ENCODE measurements at regions not wholly inside any gene's neighbourhood (a gene's known extent, or its start where the extent isn't known, plus 50 kb on each side); places are given as distances from the start of the nearest gene placed in this dataset.
A peak's percentile ranks its signal among the peaks of the same experiment; 100 is the strongest.

DNA sequence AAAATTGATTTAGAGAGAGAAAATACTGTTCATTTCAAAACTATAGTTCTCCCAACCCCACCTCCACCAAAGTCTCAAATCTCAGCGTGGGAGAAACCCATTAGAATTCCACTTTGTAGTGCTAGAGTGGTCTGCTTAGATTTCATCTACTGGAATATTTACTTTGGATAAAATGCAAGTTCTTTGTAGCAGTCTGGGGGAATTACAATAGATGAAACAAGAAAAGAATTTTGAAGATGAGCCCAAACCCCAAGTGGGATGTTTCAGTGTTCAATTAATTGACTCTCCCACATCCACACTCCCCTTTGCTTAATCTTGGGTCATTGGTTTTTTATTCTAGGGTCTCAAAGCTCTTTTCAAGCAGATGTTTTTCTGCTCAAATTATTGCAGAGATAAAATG is 97.8 kb downstream of the RPL22L1 start:
- H3K36me3 ChIP-seq (ENCODE audit: insufficient read depth, low read length), result no peaks in the 10 kb centered on the region
- H3K4me1 ChIP-seq (ENCODE audit: insufficient read depth, low read length), result peaks cover 10% of the 10 kb centered on the region
- no peaks in the 10 kb centered on the region for H3K27me3 ChIP-seq (ENCODE audit: insufficient read depth, low read length)
- TF ChIP-seq, protein P1, sequence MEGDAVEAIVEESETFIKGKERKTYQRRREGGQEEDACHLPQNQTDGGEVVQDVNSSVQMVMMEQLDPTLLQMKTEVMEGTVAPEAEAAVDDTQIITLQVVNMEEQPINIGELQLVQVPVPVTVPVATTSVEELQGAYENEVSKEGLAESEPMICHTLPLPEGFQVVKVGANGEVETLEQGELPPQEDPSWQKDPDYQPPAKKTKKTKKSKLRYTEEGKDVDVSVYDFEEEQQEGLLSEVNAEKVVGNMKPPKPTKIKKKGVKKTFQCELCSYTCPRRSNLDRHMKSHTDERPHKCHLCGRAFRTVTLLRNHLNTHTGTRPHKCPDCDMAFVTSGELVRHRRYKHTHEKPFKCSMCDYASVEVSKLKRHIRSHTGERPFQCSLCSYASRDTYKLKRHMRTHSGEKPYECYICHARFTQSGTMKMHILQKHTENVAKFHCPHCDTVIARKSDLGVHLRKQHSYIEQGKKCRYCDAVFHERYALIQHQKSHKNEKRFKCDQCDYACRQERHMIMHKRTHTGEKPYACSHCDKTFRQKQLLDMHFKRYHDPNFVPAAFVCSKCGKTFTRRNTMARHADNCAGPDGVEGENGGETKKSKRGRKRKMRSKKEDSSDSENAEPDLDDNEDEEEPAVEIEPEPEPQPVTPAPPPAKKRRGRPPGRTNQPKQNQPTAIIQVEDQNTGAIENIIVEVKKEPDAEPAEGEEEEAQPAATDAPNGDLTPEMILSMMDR (IDR thresholded peaks at IDR 0.05; ENCODE audit: insufficient read depth, low read depth, low read length), result no peak
- TF ChIP-seq EZH2 (IDR thresholded peaks at IDR 0.05; ENCODE audit: insufficient read depth, low read length), result no peak
- FAIRE-seq, result no peak
- H4K20me1 ChIP-seq (ENCODE audit: insufficient read depth, low read length), result no peaks in the 10 kb centered on the region
- H3K27ac ChIP-seq (ENCODE audit: low read depth, low read length), result no peak overlapping the region
- H3K36me3 Mint-ChIP-seq (ENCODE audit: low read depth, unreplicated experiment), result no peaks in the 10 kb centered on the region
- H3K79me2 ChIP-seq (ENCODE audit: insufficient read depth, low read length), result no peaks in the 10 kb centered on the region
- no peak overlapping the region for H3K4me3 ChIP-seq (ENCODE audit: insufficient read depth, low read depth, low read length)
- DNase-seq (ENCODE audit: low read depth), result peak; percentile 39
- no peaks in the 10 kb centered on the region for H3K9me3 Mint-ChIP-seq (ENCODE audit: unreplicated experiment)
- no peak overlapping the region for H3K9ac ChIP-seq (ENCODE audit: low read length)
- no peak overlapping the region for H3K4me2 ChIP-seq (ENCODE audit: low read length)
- H3K9me3 ChIP-seq (ENCODE audit: insufficient read depth, low read depth, low read length), result no peaks in the 10 kb centered on the region
- peaks cover 25% of the 10 kb centered on the region for H3K4me1 Mint-ChIP-seq (ENCODE audit: low read depth, unreplicated experiment)
- peaks cover 7% of the 10 kb centered on the region for H3K27me3 Mint-ChIP-seq (ENCODE audit: low read depth, unreplicated experiment)
- no peak overlapping the region for H2AFZ ChIP-seq (ENCODE audit: low read depth, low read length)
- no peak overlapping the region for H3K4me3 Mint-ChIP-seq (ENCODE audit: unreplicated experiment)
- H3K27ac Mint-ChIP-seq (ENCODE audit: unreplicated experiment), result no peak overlapping the region

DNA sequence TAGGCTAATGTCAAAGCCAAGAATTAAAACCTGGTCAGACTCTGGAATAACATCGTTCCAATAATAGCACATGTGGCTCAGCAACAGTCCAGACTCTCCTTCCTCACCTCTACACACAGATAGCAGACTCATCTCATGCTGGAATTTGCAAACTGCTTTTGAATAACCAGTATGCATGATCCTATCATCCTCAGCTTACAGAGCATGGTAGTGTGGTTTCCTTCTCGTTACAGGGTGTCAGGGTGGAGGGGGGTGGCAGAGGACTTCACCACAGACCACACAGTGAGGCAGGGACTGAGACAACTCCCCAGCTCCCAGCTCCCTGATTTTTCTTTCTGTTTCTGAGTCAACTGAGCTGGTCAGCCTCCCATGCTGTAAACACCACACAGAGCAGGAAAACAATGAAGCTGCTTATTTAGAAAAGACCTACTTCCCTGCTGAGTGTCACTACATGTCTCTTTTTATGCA is 101.6 kb downstream of the RPL22L1 start:
- Histone ChIP-seq H4K20me1 (ENCODE audit: insufficient read depth, low read length) (no peaks in the 10 kb centered on the region), H3K36me3 (ENCODE audit: insufficient read depth, low read length) (no peaks in the 10 kb centered on the region), H3K27ac (ENCODE audit: low read depth, low read length) (no peak overlapping the region), H3K79me2 (ENCODE audit: insufficient read depth, low read length) (no peaks in the 10 kb centered on the region), H3K4me1 (ENCODE audit: insufficient read depth, low read length) (peaks cover 10% of the 10 kb centered on the region), H3K4me2 (ENCODE audit: low read length) (peak overlapping the region; percentile 34), H3K4me3 (ENCODE audit: insufficient read depth, low read depth, low read length) (no peak overlapping the region), H2AFZ (ENCODE audit: low read depth, low read length) (no peak overlapping the region), H3K9ac (ENCODE audit: low read length) (no peak overlapping the region), H3K9me3 (ENCODE audit: insufficient read depth, low read depth, low read length) (no peaks in the 10 kb centered on the region), H3K27me3 (ENCODE audit: insufficient read depth, low read length) (no peaks in the 10 kb centered on the region)
- peaks cover 38% of the 10 kb centered on the region for H3K4me1 Mint-ChIP-seq (ENCODE audit: low read depth, unreplicated experiment)
- FAIRE-seq (no peak), DNase-seq (ENCODE audit: low read depth) (peak; percentile 62)
- H3K27ac Mint-ChIP-seq (ENCODE audit: unreplicated experiment), result peak overlapping the region; percentile 4
- no peak overlapping the region for H3K4me3 Mint-ChIP-seq (ENCODE audit: unreplicated experiment)
- no peaks in the 10 kb centered on the region for H3K9me3 Mint-ChIP-seq (ENCODE audit: unreplicated experiment)
- TF ChIP-seq EZH2 (IDR thresholded peaks at IDR 0.05; ENCODE audit: insufficient read depth, low read length), result no peak
- TF ChIP-seq, protein P1 (IDR thresholded peaks at IDR 0.05; ENCODE audit: insufficient read depth, low read depth, low read length), result no peak
- H3K27me3 Mint-ChIP-seq (ENCODE audit: low read depth, unreplicated experiment), result peaks cover 7% of the 10 kb centered on the region
- H3K36me3 Mint-ChIP-seq (ENCODE audit: low read depth, unreplicated experiment), result no peaks in the 10 kb centered on the region

DNA sequence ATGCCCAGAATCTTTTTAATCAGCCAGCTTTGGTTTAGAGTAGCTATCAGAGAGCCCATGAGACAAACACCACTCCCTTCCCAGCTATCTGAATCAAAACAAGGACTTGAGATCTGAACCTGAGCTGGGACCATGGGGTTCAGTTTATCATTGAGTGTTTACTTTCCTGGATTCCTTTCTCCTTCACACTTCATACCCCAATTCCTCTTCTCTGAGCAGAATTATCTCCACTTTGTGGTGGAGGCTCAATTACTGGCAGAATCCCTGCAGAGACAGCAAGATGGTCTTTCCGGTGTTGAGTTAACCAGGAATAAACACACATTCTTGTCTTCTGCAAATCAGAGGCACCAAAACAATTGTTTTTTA is 102.4 kb downstream of the RPL22L1 start:
- Mint-ChIP-seq H3K36me3 (ENCODE audit: low read depth, unreplicated experiment) (no peaks in the 10 kb centered on the region), H3K27ac (ENCODE audit: unreplicated experiment) (no peak overlapping the region), H3K9me3 (ENCODE audit: unreplicated experiment) (no peaks in the 10 kb centered on the region), H3K4me1 (ENCODE audit: low read depth, unreplicated experiment) (peaks cover 36% of the 10 kb centered on the region), H3K27me3 (ENCODE audit: low read depth, unreplicated experiment) (peaks cover 5% of the 10 kb centered on the region), H3K4me3 (ENCODE audit: unreplicated experiment) (no peak overlapping the region)
- Histone ChIP-seq H3K9ac (ENCODE audit: low read length) (no peak overlapping the region), H3K36me3 (ENCODE audit: insufficient read depth, low read length) (no peaks in the 10 kb centered on the region), H4K20me1 (ENCODE audit: insufficient read depth, low read length) (no peaks in the 10 kb centered on the region), H3K4me2 (ENCODE audit: low read length) (no peak overlapping the region), H3K4me3 (ENCODE audit: insufficient read depth, low read depth, low read length) (no peak overlapping the region), H3K27me3 (ENCODE audit: insufficient read depth, low read length) (no peaks in the 10 kb centered on the region), H3K9me3 (ENCODE audit: insufficient read depth, low read depth, low read length) (no peaks in the 10 kb centered on the region), H3K27ac (ENCODE audit: low read depth, low read length) (no peak overlapping the region), H3K4me1 (ENCODE audit: insufficient read depth, low read length) (peaks cover 10% of the 10 kb centered on the region), H3K79me2 (ENCODE audit: insufficient read depth, low read length) (no peaks in the 10 kb centered on the region), H2AFZ (ENCODE audit: low read depth, low read length) (no peak overlapping the region)
- DNase-seq (ENCODE audit: low read depth), result no peak
- FAIRE-seq, result no peak
- TF ChIP-seq EZH2 (IDR thresholded peaks at IDR 0.05; ENCODE audit: insufficient read depth, low read length), result no peak
- TF ChIP-seq, protein P1 (IDR thresholded peaks at IDR 0.05; ENCODE audit: insufficient read depth, low read depth, low read length), result no peak
